Type B pancreatic cell (in vitro differentiated cells): ENCODE measurements at regions not wholly inside any gene's neighbourhood (a gene's known extent, or its start where the extent isn't known, plus 50 kb on each side); places are given as distances from the start of the nearest gene placed in this dataset.
A peak's percentile ranks its signal among the peaks of the same experiment; 100 is the strongest.

Experiments
- DNase-seq: peaks from one replicate; pipeline ENCODE4 v3.0.0; 2021; ENCODE audit warnings: mixed read lengths; ENCODE audit not compliant: unreplicated experiment; ENCODE audit errors: extremely low spot score
- H3K27ac Mint-ChIP-seq: 2 replicates; pipeline ENCODE4 v1.8.0; 2021; ENCODE audit warnings: mild to moderate bottlenecking, mixed read lengths
- H3K27me3 Mint-ChIP-seq: 2 replicates; pipeline ENCODE4 v1.8.0; 2021; ENCODE audit warnings: mixed read lengths
- H3K36me3 Mint-ChIP-seq: 2 replicates; pipeline ENCODE4 v1.8.0; 2021; ENCODE audit warnings: mixed read lengths
- H3K4me1 Mint-ChIP-seq: one replicate; pipeline ENCODE4 v1.8.0; 2021; ENCODE audit warnings: mixed read lengths; ENCODE audit not compliant: unreplicated experiment
- H3K4me3 Mint-ChIP-seq: 2 replicates; pipeline ENCODE4 v1.8.0; 2021; ENCODE audit warnings: mild to moderate bottlenecking, mixed read lengths
- H3K9me3 Mint-ChIP-seq: 2 replicates; pipeline ENCODE4 v1.8.0; 2021; ENCODE audit warnings: mixed read lengths
- TF ChIP-seq, protein P1 (sequence below): fragments of 200-600 bp; sonication (generic); conservative IDR thresholded peaks from 2 replicates; pipeline ENCODE4 v1.5.0; 2021; ENCODE audit warnings: antibody characterized with exemption, mild to moderate bottlenecking

GRCh38 chr5:164561933-164562872, 1056.8 kb downstream of the MAT2B start:
- peaks cover 7% of the 10 kb centered on the region for H3K4me1 Mint-ChIP-seq
- DNase-seq, result no peak
- H3K27ac Mint-ChIP-seq, result peak overlapping the region; percentile 28
- H3K27me3 Mint-ChIP-seq, result peaks cover 22% of the 10 kb centered on the region
- no peaks in the 10 kb centered on the region for H3K9me3 Mint-ChIP-seq
- TF ChIP-seq, protein P1, sequence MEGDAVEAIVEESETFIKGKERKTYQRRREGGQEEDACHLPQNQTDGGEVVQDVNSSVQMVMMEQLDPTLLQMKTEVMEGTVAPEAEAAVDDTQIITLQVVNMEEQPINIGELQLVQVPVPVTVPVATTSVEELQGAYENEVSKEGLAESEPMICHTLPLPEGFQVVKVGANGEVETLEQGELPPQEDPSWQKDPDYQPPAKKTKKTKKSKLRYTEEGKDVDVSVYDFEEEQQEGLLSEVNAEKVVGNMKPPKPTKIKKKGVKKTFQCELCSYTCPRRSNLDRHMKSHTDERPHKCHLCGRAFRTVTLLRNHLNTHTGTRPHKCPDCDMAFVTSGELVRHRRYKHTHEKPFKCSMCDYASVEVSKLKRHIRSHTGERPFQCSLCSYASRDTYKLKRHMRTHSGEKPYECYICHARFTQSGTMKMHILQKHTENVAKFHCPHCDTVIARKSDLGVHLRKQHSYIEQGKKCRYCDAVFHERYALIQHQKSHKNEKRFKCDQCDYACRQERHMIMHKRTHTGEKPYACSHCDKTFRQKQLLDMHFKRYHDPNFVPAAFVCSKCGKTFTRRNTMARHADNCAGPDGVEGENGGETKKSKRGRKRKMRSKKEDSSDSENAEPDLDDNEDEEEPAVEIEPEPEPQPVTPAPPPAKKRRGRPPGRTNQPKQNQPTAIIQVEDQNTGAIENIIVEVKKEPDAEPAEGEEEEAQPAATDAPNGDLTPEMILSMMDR, result no peak
- H3K4me3 Mint-ChIP-seq, result peak overlapping the region; percentile 24
- H3K36me3 Mint-ChIP-seq, result no peaks in the 10 kb centered on the region

GRCh38 chr5:164563370-164563769, 1058.0 kb downstream of the MAT2B start:
- peaks cover 24% of the 10 kb centered on the region for H3K27me3 Mint-ChIP-seq
- no peaks in the 10 kb centered on the region for H3K36me3 Mint-ChIP-seq
- TF ChIP-seq, protein P1, result no peak
- DNase-seq, result no peak
- H3K4me1 Mint-ChIP-seq, result peaks cover 7% of the 10 kb centered on the region
- no peak overlapping the region for H3K4me3 Mint-ChIP-seq
- no peak overlapping the region for H3K27ac Mint-ChIP-seq
- no peaks in the 10 kb centered on the region for H3K9me3 Mint-ChIP-seq

GRCh38 chr5:164573397-164573796, 1068.0 kb downstream of the MAT2B start:
- Mint-ChIP-seq H3K27ac (no peak overlapping the region), H3K9me3 (no peaks in the 10 kb centered on the region), H3K27me3 (peaks cover 7% of the 10 kb centered on the region), H3K36me3 (no peaks in the 10 kb centered on the region), H3K4me3 (no peak overlapping the region), H3K4me1 (peaks cover 7% of the 10 kb centered on the region)
- DNase-seq, result no peak
- TF ChIP-seq, protein P1, result no peak

GRCh38 chr5:164577201-164577600, 1071.8 kb downstream of the MAT2B start:
- Mint-ChIP-seq H3K4me3 (no peak overlapping the region), H3K4me1 (peaks cover 15% of the 10 kb centered on the region), H3K27ac (no peak overlapping the region), H3K27me3 (peaks cover 3% of the 10 kb centered on the region), H3K9me3 (no peaks in the 10 kb centered on the region), H3K36me3 (no peaks in the 10 kb centered on the region)
- no peak for DNase-seq
- TF ChIP-seq, protein P1, result no peak

DNA sequence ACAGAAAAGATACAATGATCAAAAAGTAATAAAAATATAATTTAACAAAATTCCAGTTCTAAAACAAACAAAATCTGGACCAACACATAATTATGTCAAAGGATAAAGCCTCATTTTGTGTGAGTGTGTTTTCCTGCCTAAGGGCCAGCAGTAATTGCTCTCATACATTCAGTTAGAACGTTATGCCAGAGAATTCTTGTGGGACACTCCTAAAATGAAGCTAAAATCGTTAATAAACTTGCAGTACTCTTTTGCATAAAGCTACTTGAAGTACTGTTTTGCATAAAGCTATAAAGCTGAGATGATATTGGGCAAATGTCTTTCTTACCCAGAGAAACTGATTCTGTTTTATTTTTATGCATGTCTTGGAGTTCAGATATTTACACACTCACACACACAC, 1072.3 kb downstream of the MAT2B start:
- Mint-ChIP-seq H3K4me1 (peaks cover 15% of the 10 kb centered on the region), H3K9me3 (no peaks in the 10 kb centered on the region), H3K36me3 (no peaks in the 10 kb centered on the region), H3K27me3 (peaks cover 3% of the 10 kb centered on the region), H3K4me3 (no peak overlapping the region), H3K27ac (no peak overlapping the region)
- DNase-seq, result no peak
- TF ChIP-seq, protein P1, result no peak
